Fibroblast of villous mesenchyme (primary cell): ENCODE measurements at regions not wholly inside any gene's neighbourhood (a gene's known extent, or its start where the extent isn't known, plus 50 kb on each side); places are given as distances from the start of the nearest gene placed in this dataset.
"Not testable (repeated sequence)": the region's sequence is repeated elsewhere in the genome, so short reads cannot be mapped to it uniquely, and the experiment has no call there.

Experiments used
- DNase-seq: peaks from one replicate; pipeline ENCODE4 v3.0.0-alpha.2; 2010; ENCODE audit warnings: low read depth
- H3K4me3 ChIP-seq: 2 replicates; pipeline ENCODE4 v1.5.1; 2011; ENCODE audit warnings: low read depth, mild to moderate bottlenecking, low read length
- CTCF ChIP-seq: IDR thresholded peaks from 2 replicates; pipeline ENCODE4 v1.5.1; 2012; ENCODE audit warnings: low read depth, mild to moderate bottlenecking, low read length; ENCODE audit not compliant: insufficient read depth

- no peak overlapping the region for H3K4me3 ChIP-seq
- TF ChIP-seq CTCF: no peak
- DNase-seq: no peak
Measured at GRCh38 chr17:14428648-14429029, 127.8 kb downstream of the HS3ST3B1 start.

DNA sequence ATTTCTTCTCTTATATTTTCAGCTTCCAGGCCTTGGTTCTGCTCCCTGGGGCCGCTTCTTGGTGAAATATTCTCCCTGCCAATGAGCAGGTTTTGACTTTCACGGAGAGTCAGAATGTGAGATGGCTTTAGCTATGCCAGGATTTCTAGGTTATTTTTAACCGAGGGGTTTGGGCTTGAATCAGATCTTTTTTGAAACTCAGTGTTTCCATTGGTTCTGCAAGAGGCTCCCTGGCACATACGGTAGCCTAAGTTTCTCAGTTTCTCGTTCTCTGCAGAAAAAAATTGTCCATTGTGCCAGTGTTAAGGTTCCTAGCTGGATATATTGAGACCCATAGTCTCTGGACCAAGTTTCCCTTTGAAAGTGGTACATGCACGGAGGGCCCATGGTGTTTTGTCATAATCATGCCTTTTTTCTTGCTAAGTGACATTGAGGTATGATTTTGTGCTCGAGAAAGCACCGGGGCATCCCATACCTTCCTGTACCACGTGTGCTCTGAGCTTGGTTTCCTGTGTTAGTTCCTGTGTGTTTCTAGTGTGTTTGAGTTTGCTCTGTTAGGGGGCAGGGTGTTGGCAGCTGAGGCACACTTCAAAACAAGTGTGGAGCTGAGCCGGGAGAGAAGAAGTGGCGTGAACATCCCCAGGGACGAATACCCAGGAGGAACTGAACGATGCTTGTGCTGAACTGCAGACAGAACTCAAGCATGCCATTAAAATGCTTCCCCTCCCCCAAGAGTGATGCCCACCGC, 127.2 kb downstream of the HS3ST3B1 start:
- H3K4me3 ChIP-seq: no peak overlapping the region
- no peak for DNase-seq
- TF ChIP-seq CTCF: no peak

DNA sequence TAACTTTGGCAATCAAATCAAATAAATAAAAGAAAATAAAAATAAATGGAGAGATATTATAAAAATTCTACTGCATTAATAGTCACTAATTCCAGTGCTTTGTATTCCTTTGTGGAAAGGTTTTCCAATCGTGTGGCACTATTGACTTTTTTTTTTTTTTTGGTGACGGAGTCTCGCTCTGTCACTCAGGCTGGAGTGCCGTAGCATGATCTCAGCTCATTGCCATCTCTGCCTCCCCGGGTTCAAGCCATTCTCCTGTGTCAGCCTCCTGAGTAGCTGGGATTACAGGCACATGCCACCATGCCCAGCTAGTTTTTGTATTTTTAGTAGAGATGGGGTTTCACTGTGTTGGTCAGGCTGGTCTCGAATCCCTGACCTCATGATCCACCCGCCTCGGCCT, 122.3 kb downstream of the HS3ST3B1 start:
- H3K4me3 ChIP-seq, DNase-seq: not testable (repeated sequence)

DNA sequence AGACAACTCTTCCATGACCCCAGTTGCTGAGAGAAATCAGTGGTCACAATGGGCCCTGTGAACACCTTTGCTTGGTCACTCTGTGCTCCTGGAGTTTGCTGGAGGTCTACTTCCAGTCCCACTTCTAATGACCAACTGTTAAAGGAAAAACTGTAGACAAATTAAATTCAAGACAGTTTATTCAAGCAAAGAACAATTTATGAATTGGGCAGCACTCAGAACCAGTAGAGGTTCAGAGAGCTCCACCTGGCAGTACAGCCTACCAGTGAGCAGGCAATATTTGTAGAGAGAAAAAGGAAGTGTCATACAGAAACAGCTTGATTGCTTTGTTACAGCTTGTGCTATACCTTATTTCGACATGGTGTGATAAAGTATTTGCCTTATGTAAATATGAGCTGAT, 116.5 kb downstream of the HS3ST3B1 start:
- no peak for TF ChIP-seq CTCF
- no peak for DNase-seq
- H3K4me3 ChIP-seq: no peak overlapping the region

- no peak for TF ChIP-seq CTCF
- no peak for DNase-seq
Measured at GRCh38 chr17:14409292-14409691, 108.4 kb downstream of the HS3ST3B1 start.

GRCh38 chr17:14407541-14407940, 106.7 kb downstream of the HS3ST3B1 start:
- no peak for DNase-seq
- no peak overlapping the region for H3K4me3 ChIP-seq
- no peak for TF ChIP-seq CTCF

More at GRCh38 chr17:14409292-14409691, 108.4 kb downstream of the HS3ST3B1 start:
- H3K4me3 ChIP-seq: no peak overlapping the region

DNA sequence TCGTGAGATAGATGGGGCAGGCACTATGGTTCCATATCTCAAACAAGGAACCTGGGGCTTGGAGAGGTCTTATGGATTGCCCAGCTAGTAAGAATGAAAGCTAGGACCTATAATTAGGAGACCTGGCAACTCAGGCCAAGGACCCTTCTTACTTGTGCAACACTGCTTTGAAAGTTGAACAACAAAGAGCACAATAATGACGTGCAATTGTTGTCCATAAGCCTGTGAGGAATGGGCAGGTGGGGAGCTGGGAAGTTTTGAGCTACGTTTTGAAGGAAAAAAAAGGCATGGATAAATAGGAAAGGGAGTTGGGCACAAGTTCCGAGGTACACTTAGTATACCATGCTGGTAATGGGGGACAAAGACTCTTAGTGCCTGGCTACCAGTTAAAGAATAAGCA, 104.3 kb downstream of the HS3ST3B1 start:
- no peak for DNase-seq
- no peak for TF ChIP-seq CTCF
- no peak overlapping the region for H3K4me3 ChIP-seq
